ENCODE measurements at regions not wholly inside any gene's neighbourhood (a gene's known extent, or its start where the extent isn't known, plus 50 kb on each side); places are given as distances from the start of the nearest gene placed in this dataset.

DNA sequence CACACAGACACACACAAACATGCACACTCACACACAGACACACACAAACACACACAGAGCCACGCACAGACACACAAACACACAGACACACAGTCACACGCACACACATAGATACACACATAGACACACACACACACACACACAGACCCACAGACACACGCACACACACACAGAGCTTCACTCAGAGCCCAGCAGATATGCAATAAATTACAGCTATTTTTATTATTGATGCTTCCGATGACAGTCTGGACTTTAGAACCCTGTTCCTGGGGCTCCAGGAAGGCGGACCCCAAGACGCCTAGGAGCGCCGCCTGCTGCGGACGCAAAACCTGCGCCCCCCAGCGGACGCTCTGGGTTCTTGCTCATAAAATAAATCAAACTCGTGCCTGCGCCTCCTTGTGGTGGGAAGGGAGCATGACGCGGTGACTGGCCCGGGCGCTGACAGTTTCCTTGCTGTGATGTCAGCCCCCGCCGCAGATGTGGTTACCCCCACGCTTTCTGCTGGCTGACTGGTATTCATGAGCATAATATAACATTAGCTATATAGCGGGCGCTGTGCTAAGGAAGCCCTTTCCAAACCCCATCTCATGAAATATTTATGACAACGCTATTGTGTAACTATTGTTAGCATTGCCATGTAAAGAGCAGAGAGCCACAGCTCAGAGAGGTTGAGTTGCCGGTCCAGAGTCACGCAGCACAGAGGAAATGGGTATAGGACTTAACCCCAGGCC, 64.4 kb upstream of the TM9SF2 start:
- H3K4me3 Mint-ChIP-seq (ENCODE audit: unreplicated experiment): no peak overlapping the region
- peak; percentile 88 for DNase-seq
- no peak overlapping the region for H3K27ac Mint-ChIP-seq (ENCODE audit: unreplicated experiment)
- no peaks in the 10 kb centered on the region for H3K4me1 Mint-ChIP-seq (ENCODE audit: low read depth, unreplicated experiment)
- H3K36me3 Mint-ChIP-seq (ENCODE audit: unreplicated experiment): no peaks in the 10 kb centered on the region
- H3K27me3 Mint-ChIP-seq (ENCODE audit: unreplicated experiment): no peaks in the 10 kb centered on the region
- no peaks in the 10 kb centered on the region for H3K9me3 Mint-ChIP-seq (ENCODE audit: unreplicated experiment)
- TF ChIP-seq, protein P1, sequence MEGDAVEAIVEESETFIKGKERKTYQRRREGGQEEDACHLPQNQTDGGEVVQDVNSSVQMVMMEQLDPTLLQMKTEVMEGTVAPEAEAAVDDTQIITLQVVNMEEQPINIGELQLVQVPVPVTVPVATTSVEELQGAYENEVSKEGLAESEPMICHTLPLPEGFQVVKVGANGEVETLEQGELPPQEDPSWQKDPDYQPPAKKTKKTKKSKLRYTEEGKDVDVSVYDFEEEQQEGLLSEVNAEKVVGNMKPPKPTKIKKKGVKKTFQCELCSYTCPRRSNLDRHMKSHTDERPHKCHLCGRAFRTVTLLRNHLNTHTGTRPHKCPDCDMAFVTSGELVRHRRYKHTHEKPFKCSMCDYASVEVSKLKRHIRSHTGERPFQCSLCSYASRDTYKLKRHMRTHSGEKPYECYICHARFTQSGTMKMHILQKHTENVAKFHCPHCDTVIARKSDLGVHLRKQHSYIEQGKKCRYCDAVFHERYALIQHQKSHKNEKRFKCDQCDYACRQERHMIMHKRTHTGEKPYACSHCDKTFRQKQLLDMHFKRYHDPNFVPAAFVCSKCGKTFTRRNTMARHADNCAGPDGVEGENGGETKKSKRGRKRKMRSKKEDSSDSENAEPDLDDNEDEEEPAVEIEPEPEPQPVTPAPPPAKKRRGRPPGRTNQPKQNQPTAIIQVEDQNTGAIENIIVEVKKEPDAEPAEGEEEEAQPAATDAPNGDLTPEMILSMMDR (IDR thresholded peaks at IDR 0.05; ENCODE audit: partially characterized antibody, unreplicated experiment): peak; percentile 99

GRCh38 chr13:99439048-99439447, 62.2 kb upstream of the TM9SF2 start:
- Mint-ChIP-seq H3K4me3 (ENCODE audit: unreplicated experiment) (no peak overlapping the region), H3K36me3 (ENCODE audit: unreplicated experiment) (no peaks in the 10 kb centered on the region), H3K4me1 (ENCODE audit: low read depth, unreplicated experiment) (no peaks in the 10 kb centered on the region), H3K27ac (ENCODE audit: unreplicated experiment) (no peak overlapping the region), H3K27me3 (ENCODE audit: unreplicated experiment) (peaks cover 2% of the 10 kb centered on the region), H3K9me3 (ENCODE audit: unreplicated experiment) (peaks cover under 1% of the 10 kb centered on the region)
- no peak for DNase-seq
- TF ChIP-seq, protein P1 (IDR thresholded peaks at IDR 0.05; ENCODE audit: partially characterized antibody, unreplicated experiment): no peak

DNA sequence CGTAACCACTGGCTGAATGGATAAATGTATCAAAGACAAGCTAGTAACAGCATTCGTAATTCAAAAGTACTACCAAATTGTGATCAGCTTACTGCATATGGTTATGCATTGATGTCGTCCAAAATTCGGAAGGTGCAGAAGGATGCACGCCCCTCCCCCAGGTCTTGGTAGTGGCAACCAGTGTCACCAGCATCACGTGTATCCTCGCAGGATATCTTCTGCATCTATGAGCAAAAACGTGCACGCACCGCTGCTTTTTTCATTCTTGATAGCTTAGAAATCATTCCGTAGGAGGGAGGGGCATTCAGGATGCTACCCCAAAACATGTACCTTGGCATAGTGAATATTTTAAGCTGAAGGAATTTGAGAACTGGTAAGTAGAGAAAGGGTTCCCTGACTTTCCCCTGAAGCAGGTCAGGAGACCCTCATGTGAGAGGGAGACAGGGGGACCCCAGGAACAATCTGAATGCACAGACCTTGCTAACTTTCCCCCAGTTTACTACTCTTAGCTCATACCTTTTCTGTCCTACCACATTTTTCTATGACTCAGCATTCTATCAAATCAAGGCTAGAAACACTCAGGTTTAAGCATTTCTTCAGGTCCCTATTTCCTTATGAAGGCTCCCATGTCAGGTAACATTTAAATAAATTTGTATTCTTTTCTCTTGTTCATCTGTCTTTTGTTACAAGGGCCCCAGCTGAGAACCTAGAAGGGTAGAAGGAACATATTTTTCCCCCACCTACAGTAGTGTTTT, 61.2 kb upstream of the TM9SF2 start:
- H3K27me3 Mint-ChIP-seq (ENCODE audit: unreplicated experiment): peaks cover 2% of the 10 kb centered on the region
- TF ChIP-seq, protein P1 (IDR thresholded peaks at IDR 0.05; ENCODE audit: partially characterized antibody, unreplicated experiment): no peak
- no peak overlapping the region for H3K4me3 Mint-ChIP-seq (ENCODE audit: unreplicated experiment)
- DNase-seq: no peak
- no peaks in the 10 kb centered on the region for H3K4me1 Mint-ChIP-seq (ENCODE audit: low read depth, unreplicated experiment)
- H3K36me3 Mint-ChIP-seq (ENCODE audit: unreplicated experiment): no peaks in the 10 kb centered on the region
- peaks cover 3% of the 10 kb centered on the region for H3K9me3 Mint-ChIP-seq (ENCODE audit: unreplicated experiment)
- H3K27ac Mint-ChIP-seq (ENCODE audit: unreplicated experiment): no peak overlapping the region

GRCh38 chr13:99442273-99442895, 58.9 kb upstream of the TM9SF2 start:
- Mint-ChIP-seq H3K4me3 (ENCODE audit: unreplicated experiment) (no peak overlapping the region), H3K27ac (ENCODE audit: unreplicated experiment) (no peak overlapping the region), H3K4me1 (ENCODE audit: low read depth, unreplicated experiment) (no peaks in the 10 kb centered on the region), H3K27me3 (ENCODE audit: unreplicated experiment) (peaks cover 2% of the 10 kb centered on the region), H3K9me3 (ENCODE audit: unreplicated experiment) (peaks cover 3% of the 10 kb centered on the region), H3K36me3 (ENCODE audit: unreplicated experiment) (no peaks in the 10 kb centered on the region)
- no peak for DNase-seq
- TF ChIP-seq, protein P1 (IDR thresholded peaks at IDR 0.05; ENCODE audit: partially characterized antibody, unreplicated experiment): peak; percentile 96

Data from glutamatergic neuron (in vitro differentiated cells).